Activated T-helper 2 cell treated with anti-CD3 and anti-CD28 coated beads, Interferon-gamma antibody, Interleukin-2, Interleukin-4, amounts not matched to agents 10 μg/mL and 5 μg/mL and 100 μg/mL, durations not matched to agents 14 hours and 24 hours and 36 hours (primary cell): ENCODE measurements at regions not wholly inside any gene's neighbourhood (a gene's known extent, or its start where the extent isn't known, plus 50 kb on each side); places are given as distances from the start of the nearest gene placed in this dataset.

Experiments
- DNase-seq: peaks from one replicate; pipeline ENCODE4 v3.0.0; 2021; ENCODE audit warnings: low spot score
- H3K27ac Mint-ChIP-seq: one replicate; pipeline ENCODE4 v1.8.0; 2021; ENCODE audit warnings: mixed read lengths
- H3K27me3 Mint-ChIP-seq: one replicate; pipeline ENCODE4 v1.8.0; 2021; ENCODE audit warnings: low read depth, mixed read lengths
- H3K36me3 Mint-ChIP-seq: one replicate; pipeline ENCODE4 v1.8.0; 2021; ENCODE audit warnings: low read depth, mixed read lengths
- H3K4me1 Mint-ChIP-seq: one replicate; pipeline ENCODE4 v1.8.0; 2021; ENCODE audit warnings: low read depth, mixed read lengths
- H3K4me3 Mint-ChIP-seq: one replicate; pipeline ENCODE4 v1.8.0; 2021; ENCODE audit warnings: low read depth, mild to moderate bottlenecking, moderate library complexity, mixed read lengths
- H3K9me3 Mint-ChIP-seq: one replicate; pipeline ENCODE4 v1.8.0; 2021; ENCODE audit warnings: mixed read lengths
- intact Hi-C: fragments of 100-400 bp; cut with micrococcal nuclease; formaldehyde crosslinking; loops from one replicate; pipeline ENCODE4 v1.15.1; 2023

DNA sequence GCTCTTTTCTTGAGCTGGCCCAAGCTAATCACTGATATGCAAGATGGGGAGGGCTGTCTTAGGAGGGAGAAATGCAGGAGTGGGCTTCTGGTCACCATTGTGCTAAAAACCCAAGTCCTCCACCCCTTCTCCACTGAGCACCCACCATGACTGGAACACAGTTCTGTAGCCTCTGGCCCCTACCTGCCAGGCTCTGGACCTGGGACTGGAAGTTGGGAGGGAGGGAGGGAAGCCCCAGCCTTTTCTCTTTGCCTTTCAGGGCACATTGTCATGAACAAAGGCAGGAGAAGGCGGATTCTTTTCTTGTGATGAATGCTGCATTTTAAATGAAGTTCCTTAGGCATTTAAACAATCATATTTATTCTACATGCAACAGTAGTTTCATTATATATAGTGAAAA, 559.1 kb upstream of the TRPC7 start:
- Mint-ChIP-seq H3K36me3 (no peaks in the 10 kb centered on the region), H3K27ac (no peak overlapping the region), H3K4me1 (no peaks in the 10 kb centered on the region), H3K27me3 (no peaks in the 10 kb centered on the region), H3K9me3 (peaks cover 8% of the 10 kb centered on the region), H3K4me3 (no peak overlapping the region)
- no peak for DNase-seq
- intact Hi-C loops = no loop called here

DNA sequence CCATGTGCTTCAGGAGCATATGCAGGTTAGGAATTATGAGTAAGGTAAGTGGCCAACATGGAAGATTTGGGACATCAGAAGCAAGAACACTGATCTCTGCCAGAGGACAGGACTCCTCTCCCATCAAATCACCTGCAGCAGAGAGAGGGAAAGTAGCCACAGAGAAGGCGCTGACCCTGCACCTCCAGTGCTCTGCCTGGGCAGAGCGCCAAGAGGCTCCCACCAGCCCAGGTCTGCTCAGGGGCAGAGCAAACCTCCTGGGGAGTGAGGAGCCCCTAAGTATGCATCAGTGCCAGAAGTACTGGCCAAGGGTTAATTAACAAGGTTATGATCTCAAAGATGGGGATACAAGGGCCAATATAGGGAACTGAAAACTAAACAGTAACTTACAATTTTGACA, 545.3 kb upstream of the TRPC7 start:
- Mint-ChIP-seq H3K4me1 (no peaks in the 10 kb centered on the region), H3K27me3 (no peaks in the 10 kb centered on the region), H3K4me3 (no peak overlapping the region), H3K27ac (no peak overlapping the region), H3K9me3 (no peaks in the 10 kb centered on the region), H3K36me3 (no peaks in the 10 kb centered on the region)
- intact Hi-C loops = no loop called here
- no peak for DNase-seq

DNA sequence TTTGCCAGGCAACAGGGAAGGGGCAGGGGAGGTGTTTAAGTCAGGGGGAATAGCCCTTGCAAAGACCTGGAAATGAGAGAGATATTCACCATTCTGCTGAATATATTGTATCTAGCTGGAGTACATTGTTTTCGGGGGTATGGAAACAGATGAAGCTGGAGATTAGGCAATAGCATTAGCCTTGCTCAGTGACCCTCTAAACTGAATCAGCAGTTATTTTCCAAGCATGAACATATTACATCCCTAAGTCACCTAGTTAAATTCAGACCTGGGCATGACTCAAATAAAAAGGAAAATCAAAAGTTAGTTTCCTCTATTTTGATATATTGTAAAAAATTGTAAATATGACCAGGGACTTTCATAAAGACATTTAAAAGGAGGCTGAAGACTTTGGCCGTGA, 544.6 kb upstream of the TRPC7 start:
- Mint-ChIP-seq H3K27me3 (no peaks in the 10 kb centered on the region), H3K36me3 (no peaks in the 10 kb centered on the region), H3K27ac (no peak overlapping the region), H3K4me1 (no peaks in the 10 kb centered on the region), H3K4me3 (no peak overlapping the region), H3K9me3 (no peaks in the 10 kb centered on the region)
- intact Hi-C loops = no loop called here
- no peak for DNase-seq

DNA sequence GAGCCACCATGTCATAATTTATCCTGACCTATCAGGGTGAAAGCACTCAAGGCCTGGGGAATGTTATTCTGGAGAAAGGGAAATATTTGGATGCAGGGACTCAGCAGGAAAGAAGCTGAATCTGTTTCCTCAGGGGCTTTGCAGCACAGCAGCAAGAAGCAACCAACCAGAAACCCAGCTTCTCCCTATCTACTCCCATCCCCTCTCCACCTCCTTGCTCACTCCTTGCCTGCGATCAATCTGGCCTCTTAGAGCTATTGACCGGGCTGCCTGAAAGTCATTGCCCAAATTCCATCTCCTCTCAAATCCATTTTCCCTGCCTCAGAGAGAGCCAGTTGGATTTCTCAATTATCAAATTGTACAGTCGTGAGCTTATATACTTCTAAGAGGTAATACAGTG, 542.0 kb upstream of the TRPC7 start:
- H3K9me3 Mint-ChIP-seq = no peaks in the 10 kb centered on the region
- DNase-seq = no peak
- intact Hi-C loops = no loop called here
- no peaks in the 10 kb centered on the region for H3K27me3 Mint-ChIP-seq
- H3K27ac Mint-ChIP-seq = no peak overlapping the region
- H3K4me3 Mint-ChIP-seq = no peak overlapping the region
- no peaks in the 10 kb centered on the region for H3K36me3 Mint-ChIP-seq
- no peaks in the 10 kb centered on the region for H3K4me1 Mint-ChIP-seq

DNA sequence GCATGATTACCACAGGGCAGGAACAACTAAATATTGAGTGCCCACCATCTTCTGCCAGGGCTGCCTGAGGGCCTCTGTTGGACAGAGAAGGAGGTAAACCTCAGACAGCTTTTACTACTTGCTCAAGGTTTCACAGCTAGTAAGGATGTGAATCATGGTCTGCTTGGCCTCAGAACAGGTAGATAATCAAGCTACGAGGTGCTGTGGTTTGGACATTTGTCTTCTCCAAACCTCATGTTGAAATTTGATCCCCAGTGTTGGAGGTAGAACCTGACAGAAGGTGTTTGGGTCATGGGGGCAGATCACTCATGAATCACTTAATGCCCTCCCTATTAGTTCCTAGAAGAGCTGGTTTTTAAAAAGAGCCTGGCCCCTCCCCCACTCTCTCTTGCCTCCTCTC, 541.2 kb upstream of the TRPC7 start:
- no peaks in the 10 kb centered on the region for H3K36me3 Mint-ChIP-seq
- no peaks in the 10 kb centered on the region for H3K27me3 Mint-ChIP-seq
- no peak overlapping the region for H3K27ac Mint-ChIP-seq
- intact Hi-C loops = no loop called here
- H3K4me1 Mint-ChIP-seq = no peaks in the 10 kb centered on the region
- no peak for DNase-seq
- H3K9me3 Mint-ChIP-seq = no peaks in the 10 kb centered on the region
- H3K4me3 Mint-ChIP-seq = no peak overlapping the region

DNA sequence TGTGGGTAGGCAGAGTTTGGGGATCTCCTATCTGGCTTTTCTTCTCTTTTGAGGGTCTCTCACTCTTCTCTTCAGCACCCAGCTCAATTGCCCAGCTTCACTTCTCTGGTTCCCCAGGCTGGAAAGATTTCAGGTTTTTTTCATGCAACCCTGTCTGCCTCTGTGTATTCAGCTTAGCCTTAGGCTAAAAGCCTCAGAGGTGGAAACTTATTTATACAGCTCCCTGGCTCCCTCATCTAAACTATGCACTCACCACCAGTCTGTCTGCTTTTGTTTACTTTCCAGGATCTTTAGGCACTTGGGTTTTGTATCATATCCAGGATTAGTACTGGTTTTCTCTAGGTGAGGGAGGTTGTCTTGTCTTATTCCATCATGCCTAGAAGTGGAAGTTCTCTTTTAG, 540.2 kb upstream of the TRPC7 start:
- peaks cover 6% of the 10 kb centered on the region for H3K9me3 Mint-ChIP-seq

DNA sequence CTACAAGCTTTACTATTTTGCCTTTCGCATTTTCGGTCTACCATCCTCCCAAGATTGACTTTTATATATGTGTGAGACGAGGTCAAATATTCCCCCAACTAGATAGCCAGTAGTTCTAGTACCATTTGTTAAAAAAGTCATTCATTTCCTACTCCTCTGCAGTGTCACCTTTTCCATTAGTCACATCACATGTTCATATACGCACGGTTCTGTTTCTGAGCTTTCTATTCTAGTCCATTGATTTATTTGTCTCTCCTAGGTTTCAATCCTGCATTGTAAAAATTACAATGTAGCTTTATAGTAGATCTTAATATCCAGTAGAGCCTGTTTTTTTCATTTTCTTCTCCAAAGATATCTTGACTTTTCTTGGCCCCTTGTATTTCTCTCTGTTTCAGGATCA, 528.7 kb upstream of the TRPC7 start:
- peaks cover under 1% of the 10 kb centered on the region for H3K9me3 Mint-ChIP-seq
- no peak for DNase-seq
- H3K4me1 Mint-ChIP-seq = no peaks in the 10 kb centered on the region
- no peak overlapping the region for H3K4me3 Mint-ChIP-seq
- H3K27ac Mint-ChIP-seq = no peak overlapping the region
- intact Hi-C loops = no loop called here
- no peaks in the 10 kb centered on the region for H3K36me3 Mint-ChIP-seq
- no peaks in the 10 kb centered on the region for H3K27me3 Mint-ChIP-seq

More for the DNA sequence above, 540.2 kb upstream of the TRPC7 start:
- Mint-ChIP-seq H3K4me1 (no peaks in the 10 kb centered on the region), H3K4me3 (no peak overlapping the region), H3K27ac (no peak overlapping the region), H3K27me3 (no peaks in the 10 kb centered on the region), H3K36me3 (no peaks in the 10 kb centered on the region)
- intact Hi-C loops = no loop called here
- no peak for DNase-seq

DNA sequence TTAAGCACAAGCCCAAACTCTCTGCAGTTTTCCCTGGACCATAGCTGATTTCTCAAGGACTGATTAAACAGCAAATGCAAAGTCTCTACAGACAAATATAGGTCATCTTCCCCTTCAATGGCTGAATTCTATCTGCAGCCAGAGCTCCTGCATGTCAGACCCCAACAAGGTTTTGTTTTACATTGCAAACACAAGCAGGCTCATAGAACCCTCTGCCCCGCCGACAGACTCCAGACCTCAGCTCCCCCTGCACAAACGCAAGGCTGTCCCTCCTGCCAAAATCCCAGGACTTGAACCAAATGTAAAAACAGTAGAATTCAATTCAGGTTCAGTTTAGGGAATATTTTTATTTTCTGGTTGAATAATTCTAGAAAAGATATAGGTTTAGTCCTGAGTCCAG, 526.7 kb upstream of the TRPC7 start:
- Mint-ChIP-seq H3K27ac (no peak overlapping the region), H3K4me1 (no peaks in the 10 kb centered on the region), H3K4me3 (no peak overlapping the region)

DNA sequence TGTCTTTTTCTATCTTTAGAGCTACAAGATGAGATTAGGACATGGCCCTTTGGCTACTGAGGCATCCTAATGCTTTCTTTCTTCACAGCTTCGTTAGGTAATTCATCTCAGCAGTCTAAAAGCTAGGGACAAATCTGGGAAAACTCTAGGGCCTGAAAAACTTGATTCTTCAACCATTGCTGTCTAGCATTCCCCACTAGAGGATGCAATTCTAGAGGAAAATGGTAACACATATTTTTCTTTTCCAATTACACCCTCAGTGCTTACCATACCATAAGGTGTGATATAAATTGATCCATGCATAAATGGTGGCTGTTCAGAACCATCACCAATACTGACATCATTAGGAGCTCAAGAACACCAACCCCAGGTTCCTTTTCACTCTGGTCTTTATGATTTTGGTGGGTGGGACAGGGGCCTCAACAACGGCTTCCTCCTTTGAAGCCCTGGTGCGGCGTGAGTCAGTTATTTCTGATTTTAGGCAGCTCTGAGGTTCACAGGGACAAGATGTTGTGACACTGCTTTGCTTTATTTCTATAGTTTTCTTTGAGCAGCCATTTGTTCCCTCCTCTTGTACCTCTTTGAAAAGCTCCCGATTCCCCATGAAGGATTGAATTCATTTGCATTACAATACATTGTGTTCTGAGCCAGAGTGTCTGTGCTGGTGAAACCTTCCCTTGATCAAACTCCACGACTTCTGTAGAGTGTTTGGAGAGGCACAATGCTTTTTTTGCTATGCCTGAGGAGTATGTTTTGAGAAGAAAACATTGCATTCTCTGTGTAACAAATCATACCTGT, 526.0 kb upstream of the TRPC7 start:
- no peaks in the 10 kb centered on the region for H3K27me3 Mint-ChIP-seq
- H3K27ac Mint-ChIP-seq = no peak overlapping the region
- intact Hi-C loops = no loop called here
- no peaks in the 10 kb centered on the region for H3K4me1 Mint-ChIP-seq
- no peaks in the 10 kb centered on the region for H3K36me3 Mint-ChIP-seq
- H3K9me3 Mint-ChIP-seq = no peaks in the 10 kb centered on the region
- no peak for DNase-seq
- H3K4me3 Mint-ChIP-seq = no peak overlapping the region

More for the DNA sequence above, 526.7 kb upstream of the TRPC7 start:
- H3K36me3 Mint-ChIP-seq = no peaks in the 10 kb centered on the region
- no peak for DNase-seq
- intact Hi-C loops = no loop called here
- no peaks in the 10 kb centered on the region for H3K27me3 Mint-ChIP-seq
- H3K9me3 Mint-ChIP-seq = no peaks in the 10 kb centered on the region

DNA sequence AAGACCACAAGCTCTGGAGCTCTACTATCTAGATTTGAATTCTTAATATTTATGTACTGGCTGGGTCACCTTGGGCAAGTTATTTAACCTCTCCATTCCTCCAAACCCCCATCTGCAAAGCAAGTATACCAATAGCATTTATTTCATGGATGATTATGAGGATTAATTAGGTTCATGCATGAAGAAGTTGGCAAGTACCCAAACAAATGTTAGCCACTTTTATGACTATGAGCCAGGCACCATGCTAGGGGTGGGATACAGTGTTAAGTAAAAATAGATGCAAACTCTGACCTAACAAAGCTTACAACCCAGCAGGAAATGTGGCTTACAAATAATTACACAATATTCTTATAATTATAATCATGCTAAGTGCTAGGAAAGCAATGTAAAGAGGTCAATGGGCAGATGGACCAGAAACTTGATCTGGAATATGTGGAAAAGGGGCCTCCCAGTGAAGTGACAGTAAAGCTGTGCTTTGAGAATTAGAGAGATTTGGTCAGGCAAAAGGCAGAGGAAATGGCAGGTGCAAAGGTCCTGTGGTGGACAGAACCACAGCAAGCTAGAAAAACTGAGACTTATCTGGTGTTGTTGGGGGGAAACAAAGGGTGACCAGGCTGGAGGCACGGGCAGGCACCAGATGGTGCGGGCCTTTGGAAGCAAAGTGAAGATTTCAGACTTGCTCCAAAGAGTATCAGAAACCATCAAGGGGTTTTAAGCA, 525.2 kb upstream of the TRPC7 start:
- Mint-ChIP-seq H3K27ac (no peak overlapping the region), H3K27me3 (no peaks in the 10 kb centered on the region), H3K4me1 (no peaks in the 10 kb centered on the region), H3K9me3 (no peaks in the 10 kb centered on the region), H3K4me3 (no peak overlapping the region), H3K36me3 (no peaks in the 10 kb centered on the region)
- intact Hi-C loops = no loop called here
- no peak for DNase-seq

DNA sequence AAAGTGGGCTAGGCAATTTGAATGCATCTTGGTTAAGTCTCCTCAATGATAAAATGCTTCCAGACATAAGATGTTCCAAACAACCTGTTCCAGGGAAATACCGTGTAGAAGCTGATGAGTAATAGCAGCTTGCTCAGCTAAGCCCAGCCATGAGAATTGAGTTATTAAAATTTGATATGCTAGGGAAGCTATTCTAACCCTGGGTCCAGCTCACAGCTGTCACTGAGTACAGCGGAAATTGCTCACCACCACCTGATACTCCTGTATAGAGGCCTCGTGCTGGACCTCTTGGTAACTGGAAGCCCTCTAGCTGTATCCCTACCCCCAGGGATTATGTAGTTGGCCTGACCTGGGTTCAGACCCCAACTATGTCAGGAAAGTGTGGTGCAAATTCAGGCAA, 521.3 kb upstream of the TRPC7 start:
- no peak overlapping the region for H3K27ac Mint-ChIP-seq
- no peaks in the 10 kb centered on the region for H3K27me3 Mint-ChIP-seq
- H3K4me3 Mint-ChIP-seq = no peak overlapping the region
- no peak for DNase-seq
- H3K36me3 Mint-ChIP-seq = no peaks in the 10 kb centered on the region
- H3K4me1 Mint-ChIP-seq = no peaks in the 10 kb centered on the region
- intact Hi-C loops = no loop called here
- H3K9me3 Mint-ChIP-seq = no peaks in the 10 kb centered on the region

DNA sequence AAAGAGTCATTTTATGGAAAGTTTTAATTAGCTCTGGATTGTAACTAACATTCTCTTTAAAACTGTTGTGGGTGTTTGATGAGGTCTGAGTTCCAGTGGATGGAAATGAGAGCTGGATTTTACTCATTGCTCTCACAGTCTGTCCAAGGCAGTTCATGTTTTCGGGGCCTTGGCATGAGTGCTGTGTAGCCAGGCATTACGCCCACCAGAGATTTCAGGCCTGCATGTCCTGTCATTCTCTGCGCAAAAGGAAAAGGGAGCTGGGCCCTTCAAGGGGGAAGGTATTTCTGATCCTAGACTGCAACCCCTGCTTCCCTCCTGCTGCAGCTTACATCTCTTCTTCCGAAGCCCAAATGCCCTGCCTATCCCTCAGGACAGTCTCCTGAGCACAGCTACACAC, 499.6 kb upstream of the TRPC7 start:
- no peak overlapping the region for H3K4me3 Mint-ChIP-seq
- H3K4me1 Mint-ChIP-seq = no peaks in the 10 kb centered on the region
- H3K27me3 Mint-ChIP-seq = no peaks in the 10 kb centered on the region
- no peak for DNase-seq
- no peak overlapping the region for H3K27ac Mint-ChIP-seq
- intact Hi-C loops = no loop called here
- no peaks in the 10 kb centered on the region for H3K9me3 Mint-ChIP-seq
- H3K36me3 Mint-ChIP-seq = no peaks in the 10 kb centered on the region

DNA sequence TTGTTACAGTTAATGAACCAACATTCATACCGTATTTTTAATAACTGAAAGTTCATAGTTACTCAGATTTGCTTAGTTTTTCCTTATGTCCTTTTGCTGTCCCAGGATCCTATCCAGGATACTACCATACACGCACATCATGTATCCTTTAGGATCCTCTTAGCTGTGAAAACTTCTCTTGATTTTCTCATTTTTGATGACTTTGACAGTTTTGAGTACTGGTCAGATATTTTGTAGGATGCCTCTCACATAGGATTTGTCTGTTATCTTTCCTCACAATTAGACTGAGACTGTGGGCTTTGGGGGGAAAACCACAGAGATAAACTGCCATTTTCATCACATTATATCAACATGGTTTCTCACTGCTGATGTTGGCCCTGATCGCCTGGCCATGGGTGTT, 491.3 kb upstream of the TRPC7 start:
- H3K27me3 Mint-ChIP-seq = no peaks in the 10 kb centered on the region
- H3K4me1 Mint-ChIP-seq = no peaks in the 10 kb centered on the region
- H3K4me3 Mint-ChIP-seq = no peak overlapping the region
- DNase-seq = no peak
- intact Hi-C loops = no loop called here
- no peak overlapping the region for H3K27ac Mint-ChIP-seq
- peaks cover 5% of the 10 kb centered on the region for H3K9me3 Mint-ChIP-seq
- no peaks in the 10 kb centered on the region for H3K36me3 Mint-ChIP-seq
